GM23248 (cell line): ENCODE measurements at regions not wholly inside any gene's neighbourhood (a gene's known extent, or its start where the extent isn't known, plus 50 kb on each side); places are given as distances from the start of the nearest gene placed in this dataset.
"Not testable (repeated sequence)": the region's sequence is repeated elsewhere in the genome, so short reads cannot be mapped to it uniquely, and the experiment has no call there.

Source experiments
- DNase-seq: peaks from one replicate; pipeline ENCODE4 v3.0.0-alpha.2; 2015
- H2AFZ ChIP-seq: fragments of 200-600 bp; sonication (generic); 2 replicates; pipeline ENCODE4 v1.6.1; 2016; ENCODE audit warnings: antibody characterized with exemption
- H3F3A ChIP-seq: fragments of 200-600 bp; sonication (generic); 2 replicates; pipeline ENCODE4 v1.6.1; 2016; ENCODE audit warnings: mild to moderate bottlenecking, antibody characterized with exemption, mixed run types; ENCODE audit not compliant: insufficient read depth
- H3K27ac ChIP-seq: fragments of 200-600 bp; sonication (generic); 2 replicates; pipeline ENCODE4 v1.5.1; 2016; ENCODE audit warnings: mild to moderate bottlenecking
- H3K27me3 ChIP-seq: fragments of 200-600 bp; sonication (generic); replicated peaks from 2 replicates; pipeline ENCODE4 v1.6.1; 2016; ENCODE audit warnings: mild to moderate bottlenecking; ENCODE audit not compliant: insufficient read depth
- H3K36me3 ChIP-seq: fragments of 200-600 bp; sonication (generic); 2 replicates; pipeline ENCODE4 v1.6.1; 2016; ENCODE audit warnings: low read depth, mild to moderate bottlenecking
- H3K4me1 ChIP-seq: fragments of 200-600 bp; sonication (generic); 2 replicates; pipeline ENCODE4 v1.6.1; 2016; ENCODE audit warnings: mild to moderate bottlenecking; ENCODE audit not compliant: insufficient read depth
- H3K4me2 ChIP-seq: fragments of 200-600 bp; sonication (generic); one replicate; pipeline ENCODE4 v1.6.1; 2016; ENCODE audit warnings: mild to moderate bottlenecking; ENCODE audit not compliant: unreplicated experiment
- H3K4me3 ChIP-seq: fragments of 200-600 bp; sonication (generic); 2 replicates; pipeline ENCODE4 v1.5.1; 2016; ENCODE audit warnings: mild to moderate bottlenecking
- H3K79me2 ChIP-seq: fragments of 200-600 bp; sonication (generic); 2 replicates; pipeline ENCODE4 v1.6.1; 2016; ENCODE audit warnings: mild to moderate bottlenecking; ENCODE audit not compliant: insufficient read depth
- H3K9ac ChIP-seq: fragments of 200-600 bp; sonication (generic); 2 replicates; pipeline ENCODE4 v1.6.1; 2016; ENCODE audit warnings: mild to moderate bottlenecking
- H3K9me2 ChIP-seq: fragments of 200-600 bp; sonication (generic); 2 replicates; pipeline ENCODE4 v1.6.1; 2016; ENCODE audit warnings: mixed run types, mild to moderate bottlenecking, moderate library complexity; ENCODE audit not compliant: insufficient read depth
- H3K9me3 ChIP-seq: fragments of 200-600 bp; sonication (generic); one replicate; pipeline ENCODE4 v1.6.1; 2017; ENCODE audit warnings: low read depth
- H4K20me1 ChIP-seq: fragments of 200-600 bp; sonication (generic); 2 replicates; pipeline ENCODE4 v1.6.0; 2016; ENCODE audit not compliant: insufficient read depth
- EZH2 ChIP-seq: fragments of 200-600 bp; sonication (generic); IDR thresholded peaks from 2 replicates; pipeline ENCODE4 v1.6.1; 2018; ENCODE audit warnings: antibody characterized with exemption, mild to moderate bottlenecking; ENCODE audit not compliant: insufficient read depth, poor library complexity, severe bottlenecking
- EZH2phosphoT487 ChIP-seq: fragments of 200-600 bp; sonication (generic); IDR thresholded peaks from 2 replicates; pipeline ENCODE4 v1.6.1; 2018; ENCODE audit warnings: antibody characterized with exemption, moderate library complexity, mild to moderate bottlenecking, low read depth; ENCODE audit not compliant: insufficient read depth
- WGBS, 2 experiments: methylation state at CpG; one replicate each; pipeline ENCODE4 v1.1.6; 2015 to 2017; ENCODE audit warnings: low lambda C conversion rate in 2 of 2, low coverage in 1 of 2; ENCODE audit errors: missing lambda C conversion rate in 2 of 2; 5-methylcytosine and 5-hydroxymethylcytosine counted together
- in situ Hi-C: fragments of 300-500 bp; cut with MboI; formaldehyde crosslinking; loops from 2 replicates; pipeline ENCODE4 v1.15.0; 2020

GRCh38 chr4:187679450-187679849, 316.1 kb upstream of the ZFP42 start:
- H3K4me3 ChIP-seq: no peak overlapping the region
- DNase-seq: no peak
- no peaks in the 10 kb centered on the region for H3K27me3 ChIP-seq
- no peaks in the 10 kb centered on the region for H3K9me3 ChIP-seq
- H3K27ac ChIP-seq: no peak overlapping the region
- H3K4me2 ChIP-seq: no peak overlapping the region
- H2AFZ ChIP-seq: no peak overlapping the region
- 36% methylated on average over 2 of the region's 2 CpGs for WGBS, 2 experiments
- H3K4me1 ChIP-seq: no peaks in the 10 kb centered on the region
- no peaks in the 10 kb centered on the region for H4K20me1 ChIP-seq
- no peaks in the 10 kb centered on the region for H3F3A ChIP-seq
- H3K36me3 ChIP-seq: no peaks in the 10 kb centered on the region
- H3K79me2 ChIP-seq: no peaks in the 10 kb centered on the region
- H3K9ac ChIP-seq: no peak overlapping the region
- H3K9me2 ChIP-seq: no peaks in the 10 kb centered on the region
- TF ChIP-seq EZH2 (no peak), EZH2phosphoT487 (no peak)
- in situ Hi-C loops: no loop called here

- no peaks in the 10 kb centered on the region for H3K79me2 ChIP-seq
- H3K36me3 ChIP-seq: no peaks in the 10 kb centered on the region
- no peaks in the 10 kb centered on the region for H3K9me3 ChIP-seq
- H3K9ac ChIP-seq: no peak overlapping the region
- H3K4me3 ChIP-seq: no peak overlapping the region
- H3K27ac ChIP-seq: no peak overlapping the region
- no peak for DNase-seq
- no peak overlapping the region for H2AFZ ChIP-seq
- no peaks in the 10 kb centered on the region for H3K4me1 ChIP-seq
- H3K27me3 ChIP-seq: no peaks in the 10 kb centered on the region
- H4K20me1 ChIP-seq: no peaks in the 10 kb centered on the region
- TF ChIP-seq EZH2phosphoT487 (no peak), EZH2 (no peak)
- no peaks in the 10 kb centered on the region for H3F3A ChIP-seq
- 19 to 21% methylated on average over 6 of the region's 6 CpGs for WGBS, 2 experiments
- no peak overlapping the region for H3K4me2 ChIP-seq
- in situ Hi-C loops: no loop called here
- H3K9me2 ChIP-seq: no peaks in the 10 kb centered on the region
Observed at GRCh38 chr4:187685247-187685646, 310.3 kb upstream of the ZFP42 start.

DNA sequence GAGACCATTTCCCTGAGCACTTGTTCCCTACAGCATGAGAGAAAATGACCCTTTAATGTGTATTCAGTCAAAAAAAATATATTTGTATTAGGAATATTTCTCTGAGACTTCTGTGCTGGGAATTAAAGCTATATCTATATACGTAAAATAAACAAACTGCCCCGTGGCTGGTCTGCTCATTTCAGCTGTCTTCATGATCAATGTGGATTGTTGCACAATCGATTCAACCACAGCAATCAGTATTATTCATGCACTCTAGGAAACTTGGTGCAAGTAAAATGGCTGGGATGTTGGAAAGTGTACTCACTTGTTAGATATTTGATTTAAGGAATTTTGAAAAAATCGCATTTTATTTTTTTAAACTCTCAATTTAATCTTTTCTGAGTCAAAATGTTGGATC, 307.9 kb upstream of the ZFP42 start:
- Histone ChIP-seq H3K27me3 (no peaks in the 10 kb centered on the region), H3K79me2 (no peaks in the 10 kb centered on the region), H3K4me2 (no peak overlapping the region), H3K4me3 (no peak overlapping the region), H3K4me1 (no peaks in the 10 kb centered on the region), H3K9ac (no peak overlapping the region), H3K9me2 (no peaks in the 10 kb centered on the region), H3K27ac (no peak overlapping the region), H4K20me1 (no peaks in the 10 kb centered on the region), H3K36me3 (no peaks in the 10 kb centered on the region), H2AFZ (no peak overlapping the region), H3F3A (no peaks in the 10 kb centered on the region), H3K9me3 (no peaks in the 10 kb centered on the region)
- no peak for DNase-seq
- in situ Hi-C loops: no loop called here
- WGBS, 2 experiments: 21 to 30% methylated on average over 4 of the region's 4 CpGs
- TF ChIP-seq EZH2phosphoT487 (no peak), EZH2 (no peak)

- H3K4me3 ChIP-seq: no peak overlapping the region
- H3K79me2 ChIP-seq: no peaks in the 10 kb centered on the region
- H3K36me3 ChIP-seq: no peaks in the 10 kb centered on the region
- WGBS, 2 experiments: 26 to 28% methylated on average over 6 of the region's 6 CpGs
- no peak overlapping the region for H3K4me2 ChIP-seq
- no peaks in the 10 kb centered on the region for H3K9me3 ChIP-seq
- no peak overlapping the region for H3K9ac ChIP-seq
- no peaks in the 10 kb centered on the region for H3K27me3 ChIP-seq
- H3K27ac ChIP-seq: no peak overlapping the region
- no peaks in the 10 kb centered on the region for H3K4me1 ChIP-seq
- in situ Hi-C loops: no loop called here
- H2AFZ ChIP-seq: no peak overlapping the region
- H3F3A ChIP-seq: no peaks in the 10 kb centered on the region
- no peaks in the 10 kb centered on the region for H4K20me1 ChIP-seq
- TF ChIP-seq EZH2 (no peak), EZH2phosphoT487 (no peak)
- H3K9me2 ChIP-seq: no peaks in the 10 kb centered on the region
- no peak for DNase-seq
Observed at GRCh38 chr4:187692626-187693025, 302.9 kb upstream of the ZFP42 start.

DNA sequence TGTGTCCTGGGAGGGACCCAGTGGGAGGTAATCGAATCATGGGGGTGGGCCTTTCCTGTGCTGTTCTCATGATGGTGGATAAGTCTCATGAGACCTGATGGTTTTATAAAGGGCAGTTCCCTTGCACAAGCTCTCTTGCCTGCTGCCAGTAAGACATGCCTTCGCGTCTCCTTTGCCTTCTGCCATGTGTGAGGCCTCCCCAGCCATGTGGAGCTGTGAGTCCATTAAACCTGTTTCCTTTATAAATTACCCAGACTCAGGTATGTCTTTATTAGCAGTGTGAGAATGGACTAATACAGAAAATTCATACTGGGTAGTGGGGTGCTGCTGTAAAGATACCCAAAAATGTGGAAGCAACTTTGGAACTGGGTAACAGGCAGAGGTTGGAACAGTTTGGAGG, 300.0 kb upstream of the ZFP42 start:
- H3K9ac ChIP-seq, H3K9me2 ChIP-seq, H4K20me1 ChIP-seq, H3K27me3 ChIP-seq, H3K4me3 ChIP-seq, H2AFZ ChIP-seq, H3K9me3 ChIP-seq, H3F3A ChIP-seq, H3K4me2 ChIP-seq, H3K27ac ChIP-seq, in situ Hi-C loops, DNase-seq, H3K79me2 ChIP-seq, H3K4me1 ChIP-seq, H3K36me3 ChIP-seq: not testable (repeated sequence)
- WGBS, 2 experiments: 27 to 31% methylated on average over 3 of the region's 3 CpGs
